ENCODE measurements at regions not wholly inside any gene's neighbourhood (a gene's known extent, or its start where the extent isn't known, plus 50 kb on each side); places are given as distances from the start of the nearest gene placed in this dataset.

DNA sequence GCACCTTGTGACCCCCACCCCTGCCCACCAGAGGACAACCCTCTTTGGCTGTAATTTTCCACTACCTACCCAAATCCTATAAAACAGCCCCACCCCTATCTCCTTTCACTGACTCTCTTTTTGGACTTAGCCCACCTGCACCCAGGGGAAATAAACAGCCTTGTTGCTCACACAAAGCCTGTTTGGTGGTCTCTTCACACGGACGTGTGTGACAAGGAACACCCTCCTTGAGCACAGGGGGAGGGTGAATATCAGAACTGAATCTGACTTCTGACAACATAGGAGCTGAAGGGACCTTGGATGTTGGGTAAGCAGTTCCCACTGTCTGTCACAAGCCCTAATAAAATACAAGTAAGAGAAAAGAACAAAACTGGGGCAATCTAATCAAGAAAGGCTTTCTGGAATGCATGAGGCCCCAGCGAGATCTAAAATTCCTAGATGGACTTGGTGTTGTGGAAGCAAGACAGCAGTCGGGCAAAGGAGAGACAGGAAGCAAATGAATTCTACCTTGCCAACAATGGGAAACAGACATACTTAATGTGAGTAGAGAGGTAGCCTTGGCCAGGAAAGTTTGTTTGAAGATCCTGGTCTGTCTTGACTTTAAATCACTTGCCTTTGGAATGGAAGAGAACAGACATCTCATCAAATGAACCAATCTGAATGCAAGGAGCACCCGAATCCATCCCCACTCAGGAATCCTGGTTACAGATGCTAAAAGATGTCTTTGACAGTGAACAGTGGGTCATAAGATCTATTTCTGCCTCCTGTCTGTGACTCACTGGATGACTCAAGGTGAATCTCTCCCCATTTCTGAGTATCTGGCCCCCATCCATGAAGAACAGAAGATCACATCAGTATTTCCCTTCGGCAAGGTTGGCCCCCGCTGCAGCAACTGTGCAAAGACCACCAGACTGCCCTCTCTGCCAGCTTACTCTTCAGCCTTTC lies 53.3 kb downstream of the OLFML3 start:
- H3K27me3 ChIP-seq (ENCODE audit: control insufficient read depth in 3 of 3, insufficient read depth in 3 of 3, low read length in 2 of 3): no peaks in the 10 kb centered on the region
- ATAC-seq (ENCODE audit: insufficient read depth, low FRiP score) (no peak), DNase-seq (peak in 1 of 3 donors; percentile 13)
- TF ChIP-seq, protein P1, sequence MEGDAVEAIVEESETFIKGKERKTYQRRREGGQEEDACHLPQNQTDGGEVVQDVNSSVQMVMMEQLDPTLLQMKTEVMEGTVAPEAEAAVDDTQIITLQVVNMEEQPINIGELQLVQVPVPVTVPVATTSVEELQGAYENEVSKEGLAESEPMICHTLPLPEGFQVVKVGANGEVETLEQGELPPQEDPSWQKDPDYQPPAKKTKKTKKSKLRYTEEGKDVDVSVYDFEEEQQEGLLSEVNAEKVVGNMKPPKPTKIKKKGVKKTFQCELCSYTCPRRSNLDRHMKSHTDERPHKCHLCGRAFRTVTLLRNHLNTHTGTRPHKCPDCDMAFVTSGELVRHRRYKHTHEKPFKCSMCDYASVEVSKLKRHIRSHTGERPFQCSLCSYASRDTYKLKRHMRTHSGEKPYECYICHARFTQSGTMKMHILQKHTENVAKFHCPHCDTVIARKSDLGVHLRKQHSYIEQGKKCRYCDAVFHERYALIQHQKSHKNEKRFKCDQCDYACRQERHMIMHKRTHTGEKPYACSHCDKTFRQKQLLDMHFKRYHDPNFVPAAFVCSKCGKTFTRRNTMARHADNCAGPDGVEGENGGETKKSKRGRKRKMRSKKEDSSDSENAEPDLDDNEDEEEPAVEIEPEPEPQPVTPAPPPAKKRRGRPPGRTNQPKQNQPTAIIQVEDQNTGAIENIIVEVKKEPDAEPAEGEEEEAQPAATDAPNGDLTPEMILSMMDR (IDR thresholded peaks at IDR 0.05; ENCODE audit: control extremely low read depth, extremely low read depth): no peak
- H3K4me3 ChIP-seq: no peak overlapping the region
- 77% methylated on average over 7 of the region's 7 CpGs for WGBS, 2 donors
- no peaks in the 10 kb centered on the region for H3K36me3 ChIP-seq (ENCODE audit: control insufficient read depth in 4 of 4, insufficient read depth in 4 of 4, low read length in 4 of 4)
- no peak overlapping the region for H3K9ac ChIP-seq (ENCODE audit: insufficient read depth in 1 of 2, low read length in 2 of 2)
- no peaks in the 10 kb centered on the region for H3K4me1 ChIP-seq (ENCODE audit: control insufficient read depth in 5 of 5, insufficient read depth in 5 of 5, low read length in 5 of 5)
- H3K27ac ChIP-seq (ENCODE audit: low read depth in 1 of 2, low read length in 1 of 2): no peak overlapping the region
- H3K9me3 ChIP-seq (ENCODE audit: control insufficient read depth in 4 of 4, insufficient read depth in 3 of 4, low read length in 3 of 4): peaks cover 0 to 1% (median 0%) of the 10 kb centered on the region in 4 donors

DNA sequence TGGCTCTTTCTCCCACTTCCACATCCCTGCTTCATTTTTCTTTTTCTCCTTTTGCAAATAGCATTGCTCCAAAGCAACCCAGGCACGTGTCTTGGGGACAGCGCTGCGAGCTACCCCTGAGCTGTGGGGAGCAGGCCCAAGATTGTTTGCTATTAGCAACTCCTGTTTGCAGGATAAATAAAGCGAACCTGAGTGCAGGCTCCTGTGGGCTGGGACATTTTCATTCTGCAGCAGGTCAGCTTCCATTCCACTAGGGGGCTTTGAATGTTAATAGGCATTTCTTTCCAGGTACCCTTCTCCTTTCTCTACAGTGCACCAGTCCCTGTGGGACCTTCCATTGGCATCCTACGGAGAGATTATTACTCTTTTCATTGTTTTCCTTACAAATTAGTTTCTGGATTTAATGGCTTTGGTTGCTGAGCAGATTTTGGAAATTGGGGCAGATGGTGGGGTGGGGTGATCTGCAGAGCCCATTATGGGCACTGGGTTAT lies 54.0 kb downstream of the OLFML3 start:
- Histone ChIP-seq H3K9ac (ENCODE audit: insufficient read depth in 1 of 2, low read length in 2 of 2) (no peak overlapping the region), H3K36me3 (ENCODE audit: control insufficient read depth in 4 of 4, insufficient read depth in 4 of 4, low read length in 4 of 4) (no peaks in the 10 kb centered on the region), H3K4me1 (ENCODE audit: control insufficient read depth in 5 of 5, insufficient read depth in 5 of 5, low read length in 5 of 5) (no peaks in the 10 kb centered on the region), H3K27ac (ENCODE audit: low read depth in 1 of 2, low read length in 1 of 2) (no peak overlapping the region), H3K27me3 (ENCODE audit: control insufficient read depth in 3 of 3, insufficient read depth in 3 of 3, low read length in 2 of 3) (no peaks in the 10 kb centered on the region), H3K9me3 (ENCODE audit: control insufficient read depth in 4 of 4, insufficient read depth in 3 of 4, low read length in 3 of 4) (peaks cover 0 to 1% (median 0%) of the 10 kb centered on the region in 4 donors), H3K4me3 (no peak overlapping the region)
- ATAC-seq (ENCODE audit: insufficient read depth, low FRiP score): no peak
- TF ChIP-seq, protein P1 (IDR thresholded peaks at IDR 0.05; ENCODE audit: control extremely low read depth, extremely low read depth): no peak
- DNase-seq: peak in 2 of 3 donors; percentile 21 to 25
- WGBS, 2 donors: 30 to 37% methylated on average over 5 of the region's 5 CpGs

DNA sequence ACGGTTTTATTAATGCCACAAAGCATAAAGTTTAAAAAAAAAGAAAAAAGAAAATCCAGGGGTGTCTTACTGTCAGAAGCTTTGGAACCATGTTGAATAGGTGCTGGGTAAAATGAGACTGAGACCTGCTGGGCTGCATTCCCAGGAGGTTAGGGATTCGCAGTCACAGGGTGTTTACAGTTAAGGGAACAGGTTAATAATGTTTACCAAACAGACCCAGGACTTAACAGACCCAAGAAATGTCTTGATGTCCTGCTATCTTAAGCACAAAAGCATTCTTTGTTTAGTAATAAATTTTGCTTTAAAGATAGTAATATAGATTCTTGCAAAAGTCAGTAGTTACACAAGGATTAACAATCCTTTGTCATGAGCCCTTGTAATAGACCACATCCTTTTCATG lies 54.7 kb downstream of the OLFML3 start:
- H3K27ac ChIP-seq (ENCODE audit: low read depth in 1 of 2, low read length in 1 of 2): no peak overlapping the region
- TF ChIP-seq, protein P1 (IDR thresholded peaks at IDR 0.05; ENCODE audit: control extremely low read depth, extremely low read depth): no peak
- 59 to 73% methylated on average over 2 of the region's 2 CpGs for WGBS, 2 donors
- no peaks in the 10 kb centered on the region for H3K4me1 ChIP-seq (ENCODE audit: control insufficient read depth in 5 of 5, insufficient read depth in 5 of 5, low read length in 5 of 5)
- H3K4me3 ChIP-seq: no peak overlapping the region
- no peak for DNase-seq
- no peaks in the 10 kb centered on the region for H3K36me3 ChIP-seq (ENCODE audit: control insufficient read depth in 4 of 4, insufficient read depth in 4 of 4, low read length in 4 of 4)
- H3K9ac ChIP-seq (ENCODE audit: insufficient read depth in 1 of 2, low read length in 2 of 2): no peak overlapping the region
- peaks cover 0 to 1% (median 0%) of the 10 kb centered on the region in 4 donors for H3K9me3 ChIP-seq (ENCODE audit: control insufficient read depth in 4 of 4, insufficient read depth in 3 of 4, low read length in 3 of 4)
- no peak for ATAC-seq (ENCODE audit: insufficient read depth, low FRiP score)
- no peaks in the 10 kb centered on the region for H3K27me3 ChIP-seq (ENCODE audit: control insufficient read depth in 3 of 3, insufficient read depth in 3 of 3, low read length in 2 of 3)
